ENCODE measurements at regions not wholly inside any gene's neighbourhood (a gene's known extent, or its start where the extent isn't known, plus 50 kb on each side); places are given as distances from the start of the nearest gene placed in this dataset.

- ChIA-PET POLR2A (no interaction called here), CTCF (ENCODE audit: low intra/inter-chr PET ratio) (no interaction called here)
- Histone ChIP-seq H4K20me1 (replicated peaks; ENCODE audit: control insufficient read depth, insufficient read depth, low read length) (no peaks in the 10 kb centered on the region), H3K4me1 (replicated peaks in 1 of 2; ENCODE audit: control insufficient read depth in 2 of 2, insufficient read depth in 2 of 2, low read length in 2 of 2) (no peaks in the 10 kb centered on the region), H3K27me3 (ENCODE audit: control insufficient read depth in 2 of 2, insufficient read depth in 2 of 2, low read length in 2 of 2) (no peaks in the 10 kb centered on the region), H2AFZ (ENCODE audit: low read depth, low read length) (no peak overlapping the region), H3K27ac (ENCODE audit: extremely low read depth, low read depth, low read length) (no peak overlapping the region), H3K4me2 (ENCODE audit: insufficient read depth, low read length) (no peak overlapping the region), H3K9me3 (replicated peaks; ENCODE audit: control insufficient read depth, insufficient read depth, low read depth, low read length) (no peaks in the 10 kb centered on the region), H3K4me3 (no peak overlapping the region), H3K79me2 (ENCODE audit: control insufficient read depth, insufficient read depth, low read length) (no peaks in the 10 kb centered on the region), H3K36me3 (ENCODE audit: control insufficient read depth, insufficient read depth, low read length) (no peaks in the 10 kb centered on the region), H3K9ac (ENCODE audit: insufficient read depth in 1 of 2, low read depth in 2 of 2, low read length in 2 of 2) (no peak overlapping the region), H3K9me1 (ENCODE audit: control insufficient read depth, insufficient read depth, low read length) (no peaks in the 10 kb centered on the region)
- ATAC-seq, result no peak
- 0% methylated on average over 4 of the region's 4 CpGs for WGBS (ENCODE audit: insufficient coverage, low coverage, missing lambda C conversion rate)
- DNase-seq (ENCODE audit: extremely low read depth in 1 of 4, low spot score in 3 of 4), result no peak
- in situ Hi-C loops (cut with MboI), result no loop called here
- no peak for FAIRE-seq
- BruUV-seq (replicated peaks), result no TSS peak
- intact Hi-C loops (cut with micrococcal nuclease), result no loop called here
- TF ChIP-seq RBBP5 (IDR thresholded peaks at IDR 0.05; ENCODE audit: borderline replicate concordance, insufficient read depth, low read length, poor library complexity, severe bottlenecking), result no peak
- no peak for TF ChIP-seq HOXB6 (CRISPR knock-in tag; IDR thresholded peaks at IDR 0.05; ENCODE audit: borderline replicate concordance)
- TF ChIP-seq, protein P1, sequence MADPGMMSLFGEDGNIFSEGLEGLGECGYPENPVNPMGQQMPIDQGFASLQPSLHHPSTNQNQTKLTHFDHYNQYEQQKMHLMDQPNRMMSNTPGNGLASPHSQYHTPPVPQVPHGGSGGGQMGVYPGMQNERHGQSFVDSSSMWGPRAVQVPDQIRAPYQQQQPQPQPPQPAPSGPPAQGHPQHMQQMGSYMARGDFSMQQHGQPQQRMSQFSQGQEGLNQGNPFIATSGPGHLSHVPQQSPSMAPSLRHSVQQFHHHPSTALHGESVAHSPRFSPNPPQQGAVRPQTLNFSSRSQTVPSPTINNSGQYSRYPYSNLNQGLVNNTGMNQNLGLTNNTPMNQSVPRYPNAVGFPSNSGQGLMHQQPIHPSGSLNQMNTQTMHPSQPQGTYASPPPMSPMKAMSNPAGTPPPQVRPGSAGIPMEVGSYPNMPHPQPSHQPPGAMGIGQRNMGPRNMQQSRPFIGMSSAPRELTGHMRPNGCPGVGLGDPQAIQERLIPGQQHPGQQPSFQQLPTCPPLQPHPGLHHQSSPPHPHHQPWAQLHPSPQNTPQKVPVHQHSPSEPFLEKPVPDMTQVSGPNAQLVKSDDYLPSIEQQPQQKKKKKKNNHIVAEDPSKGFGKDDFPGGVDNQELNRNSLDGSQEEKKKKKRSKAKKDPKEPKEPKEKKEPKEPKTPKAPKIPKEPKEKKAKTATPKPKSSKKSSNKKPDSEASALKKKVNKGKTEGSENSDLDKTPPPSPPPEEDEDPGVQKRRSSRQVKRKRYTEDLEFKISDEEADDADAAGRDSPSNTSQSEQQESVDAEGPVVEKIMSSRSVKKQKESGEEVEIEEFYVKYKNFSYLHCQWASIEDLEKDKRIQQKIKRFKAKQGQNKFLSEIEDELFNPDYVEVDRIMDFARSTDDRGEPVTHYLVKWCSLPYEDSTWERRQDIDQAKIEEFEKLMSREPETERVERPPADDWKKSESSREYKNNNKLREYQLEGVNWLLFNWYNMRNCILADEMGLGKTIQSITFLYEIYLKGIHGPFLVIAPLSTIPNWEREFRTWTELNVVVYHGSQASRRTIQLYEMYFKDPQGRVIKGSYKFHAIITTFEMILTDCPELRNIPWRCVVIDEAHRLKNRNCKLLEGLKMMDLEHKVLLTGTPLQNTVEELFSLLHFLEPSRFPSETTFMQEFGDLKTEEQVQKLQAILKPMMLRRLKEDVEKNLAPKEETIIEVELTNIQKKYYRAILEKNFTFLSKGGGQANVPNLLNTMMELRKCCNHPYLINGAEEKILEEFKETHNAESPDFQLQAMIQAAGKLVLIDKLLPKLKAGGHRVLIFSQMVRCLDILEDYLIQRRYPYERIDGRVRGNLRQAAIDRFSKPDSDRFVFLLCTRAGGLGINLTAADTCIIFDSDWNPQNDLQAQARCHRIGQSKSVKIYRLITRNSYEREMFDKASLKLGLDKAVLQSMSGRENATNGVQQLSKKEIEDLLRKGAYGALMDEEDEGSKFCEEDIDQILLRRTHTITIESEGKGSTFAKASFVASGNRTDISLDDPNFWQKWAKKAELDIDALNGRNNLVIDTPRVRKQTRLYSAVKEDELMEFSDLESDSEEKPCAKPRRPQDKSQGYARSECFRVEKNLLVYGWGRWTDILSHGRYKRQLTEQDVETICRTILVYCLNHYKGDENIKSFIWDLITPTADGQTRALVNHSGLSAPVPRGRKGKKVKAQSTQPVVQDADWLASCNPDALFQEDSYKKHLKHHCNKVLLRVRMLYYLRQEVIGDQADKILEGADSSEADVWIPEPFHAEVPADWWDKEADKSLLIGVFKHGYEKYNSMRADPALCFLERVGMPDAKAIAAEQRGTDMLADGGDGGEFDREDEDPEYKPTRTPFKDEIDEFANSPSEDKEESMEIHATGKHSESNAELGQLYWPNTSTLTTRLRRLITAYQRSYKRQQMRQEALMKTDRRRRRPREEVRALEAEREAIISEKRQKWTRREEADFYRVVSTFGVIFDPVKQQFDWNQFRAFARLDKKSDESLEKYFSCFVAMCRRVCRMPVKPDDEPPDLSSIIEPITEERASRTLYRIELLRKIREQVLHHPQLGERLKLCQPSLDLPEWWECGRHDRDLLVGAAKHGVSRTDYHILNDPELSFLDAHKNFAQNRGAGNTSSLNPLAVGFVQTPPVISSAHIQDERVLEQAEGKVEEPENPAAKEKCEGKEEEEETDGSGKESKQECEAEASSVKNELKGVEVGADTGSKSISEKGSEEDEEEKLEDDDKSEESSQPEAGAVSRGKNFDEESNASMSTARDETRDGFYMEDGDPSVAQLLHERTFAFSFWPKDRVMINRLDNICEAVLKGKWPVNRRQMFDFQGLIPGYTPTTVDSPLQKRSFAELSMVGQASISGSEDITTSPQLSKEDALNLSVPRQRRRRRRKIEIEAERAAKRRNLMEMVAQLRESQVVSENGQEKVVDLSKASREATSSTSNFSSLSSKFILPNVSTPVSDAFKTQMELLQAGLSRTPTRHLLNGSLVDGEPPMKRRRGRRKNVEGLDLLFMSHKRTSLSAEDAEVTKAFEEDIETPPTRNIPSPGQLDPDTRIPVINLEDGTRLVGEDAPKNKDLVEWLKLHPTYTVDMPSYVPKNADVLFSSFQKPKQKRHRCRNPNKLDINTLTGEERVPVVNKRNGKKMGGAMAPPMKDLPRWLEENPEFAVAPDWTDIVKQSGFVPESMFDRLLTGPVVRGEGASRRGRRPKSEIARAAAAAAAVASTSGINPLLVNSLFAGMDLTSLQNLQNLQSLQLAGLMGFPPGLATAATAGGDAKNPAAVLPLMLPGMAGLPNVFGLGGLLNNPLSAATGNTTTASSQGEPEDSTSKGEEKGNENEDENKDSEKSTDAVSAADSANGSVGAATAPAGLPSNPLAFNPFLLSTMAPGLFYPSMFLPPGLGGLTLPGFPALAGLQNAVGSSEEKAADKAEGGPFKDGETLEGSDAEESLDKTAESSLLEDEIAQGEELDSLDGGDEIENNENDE (IDR thresholded peaks at IDR 0.05; ENCODE audit: low read depth, low read length), result no peak
- no peak for TF ChIP-seq FIP1L1 (IDR thresholded peaks at IDR 0.05; ENCODE audit: low read depth, low read length, poor library complexity, severe bottlenecking)
- no peak for TF ChIP-seq NFXL1 (CRISPR knock-in tag; IDR thresholded peaks at IDR 0.05)
- no peak for TF ChIP-seq TAF7 (tag; IDR thresholded peaks at IDR 0.05)
- TF ChIP-seq ZC3H8 (IDR thresholded peaks at IDR 0.05), result no peak
Observed at GRCh38 chrX:122818068-122818467, 366.0 kb upstream of the GRIA3 start.

Measured in K562 (cell line).